ENCODE measurements at regions not wholly inside any gene's neighbourhood (a gene's known extent, or its start where the extent isn't known, plus 50 kb on each side); places are given as distances from the start of the nearest gene placed in this dataset.

- no peak for DNase-seq
Measured at GRCh38 chr1:101317590-101317989, 80.8 kb downstream of the S1PR1 start.

GRCh38 chr1:101323535-101323934 lies 86.7 kb downstream of the S1PR1 start:
- no peak for DNase-seq

- DNase-seq: no peak
Measured at GRCh38 chr1:101325144-101325543, 88.3 kb downstream of the S1PR1 start.

GRCh38 chr1:101330427-101331130 lies 93.8 kb downstream of the S1PR1 start:
- DNase-seq: no peak

- DNase-seq: no peak
Measured at GRCh38 chr1:101331794-101332193, 95.0 kb downstream of the S1PR1 start.

- DNase-seq: no peak
Measured at GRCh38 chr1:101332633-101333032, 95.8 kb downstream of the S1PR1 start.

GRCh38 chr1:101333186-101333585 lies 96.4 kb downstream of the S1PR1 start:
- no peak for DNase-seq

GRCh38 chr1:101337968-101338367 lies 101.1 kb downstream of the S1PR1 start:
- DNase-seq: no peak

- no peak for DNase-seq
Measured at GRCh38 chr1:101338714-101339430, 102.1 kb downstream of the S1PR1 start.

- DNase-seq: no peak
Measured at GRCh38 chr1:101344745-101345144, 107.9 kb downstream of the S1PR1 start.

GRCh38 chr1:101346419-101346818 lies 109.6 kb downstream of the S1PR1 start:
- DNase-seq: no peak

- DNase-seq: no peak
Measured at GRCh38 chr1:101356013-101356412, 119.2 kb downstream of the S1PR1 start.

- DNase-seq: no peak
Measured at GRCh38 chr1:101356604-101357443, 120.0 kb downstream of the S1PR1 start.

GRCh38 chr1:101357444-101357986 lies 120.7 kb downstream of the S1PR1 start:
- DNase-seq: peak; percentile 62

- no peak for DNase-seq
Measured at GRCh38 chr1:101360506-101360905, 123.7 kb downstream of the S1PR1 start.

GRCh38 chr1:101363891-101364318 lies 127.1 kb downstream of the S1PR1 start:
- DNase-seq: no peak

- no peak for DNase-seq
Measured at GRCh38 chr1:101364370-101365120, 127.7 kb downstream of the S1PR1 start.

- no peak for DNase-seq
Measured at GRCh38 chr1:101365186-101365585, 128.4 kb downstream of the S1PR1 start.

- no peak for DNase-seq
Measured at GRCh38 chr1:101365878-101366277, 129.1 kb downstream of the S1PR1 start.

GRCh38 chr1:101366513-101367215 lies 129.8 kb downstream of the S1PR1 start:
- DNase-seq: no peak

GRCh38 chr1:101367630-101368029 lies 130.8 kb downstream of the S1PR1 start:
- DNase-seq: no peak

- DNase-seq: no peak
Measured at GRCh38 chr1:101370488-101370887, 133.7 kb downstream of the S1PR1 start.
